ENCODE measurements at regions not wholly inside any gene's neighbourhood (a gene's known extent, or its start where the extent isn't known, plus 50 kb on each side); places are given as distances from the start of the nearest gene placed in this dataset.

DNA sequence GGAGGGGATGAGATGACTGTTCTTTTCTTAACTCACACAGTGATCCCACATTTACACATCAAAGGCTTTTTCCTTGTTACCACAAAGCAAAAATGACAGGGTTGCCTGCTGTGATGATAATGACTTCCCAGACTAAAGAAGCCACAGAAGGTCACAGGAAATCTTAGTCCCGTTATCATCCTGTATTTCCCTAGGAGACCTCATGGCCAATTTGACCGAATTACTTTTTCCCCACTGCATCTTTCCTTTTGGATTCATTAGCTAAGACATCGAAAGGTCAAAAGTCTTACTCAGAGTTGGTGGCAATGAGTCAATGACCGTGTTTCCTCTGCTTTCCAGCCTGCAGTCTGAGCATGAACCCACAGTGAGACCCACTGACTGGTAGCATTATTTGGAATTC, 130.1 kb upstream of the INHBA start:
- DNase-seq (ENCODE audit: low spot score): peak; percentile 34

DNA sequence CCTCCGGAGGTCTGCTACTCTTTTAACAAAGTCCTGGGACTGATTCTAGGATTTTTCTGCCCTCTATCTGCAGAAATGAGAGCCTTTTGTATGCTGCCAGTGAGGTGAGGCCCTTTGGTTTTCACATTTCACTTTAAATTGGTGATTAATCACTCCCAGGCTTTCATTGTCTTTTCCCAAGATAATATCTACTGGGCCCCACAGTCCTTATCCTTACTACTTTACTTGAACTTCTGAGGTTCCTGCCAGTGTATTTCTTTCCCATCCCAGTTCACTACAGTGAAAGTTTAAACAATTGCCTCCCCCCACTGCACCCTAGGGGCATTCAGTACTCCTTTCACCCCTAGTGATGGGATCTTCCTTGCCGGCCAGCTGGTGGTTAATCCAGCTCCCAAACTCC, 127.4 kb upstream of the INHBA start:
- DNase-seq (ENCODE audit: low spot score): no peak

DNA sequence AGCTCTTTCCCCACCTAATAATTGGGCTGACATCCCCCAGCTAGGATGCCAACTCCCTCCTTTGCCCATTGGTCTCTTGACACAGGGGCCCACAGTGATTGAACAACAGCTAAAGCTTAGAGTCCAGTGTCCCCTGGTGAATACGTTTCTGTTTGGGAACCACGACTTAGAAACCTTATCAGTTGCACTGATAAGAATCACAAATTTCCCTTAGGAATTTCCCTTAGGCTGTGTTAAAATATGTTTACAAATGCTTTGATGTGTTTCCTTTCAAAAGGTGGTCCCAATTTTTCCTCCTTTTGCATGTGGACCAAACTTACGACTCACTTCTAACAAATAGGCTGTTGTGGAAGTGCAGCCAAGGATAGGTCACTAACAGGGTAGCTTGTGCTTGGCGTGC, 126.0 kb upstream of the INHBA start:
- no peak for DNase-seq (ENCODE audit: low spot score)

DNA sequence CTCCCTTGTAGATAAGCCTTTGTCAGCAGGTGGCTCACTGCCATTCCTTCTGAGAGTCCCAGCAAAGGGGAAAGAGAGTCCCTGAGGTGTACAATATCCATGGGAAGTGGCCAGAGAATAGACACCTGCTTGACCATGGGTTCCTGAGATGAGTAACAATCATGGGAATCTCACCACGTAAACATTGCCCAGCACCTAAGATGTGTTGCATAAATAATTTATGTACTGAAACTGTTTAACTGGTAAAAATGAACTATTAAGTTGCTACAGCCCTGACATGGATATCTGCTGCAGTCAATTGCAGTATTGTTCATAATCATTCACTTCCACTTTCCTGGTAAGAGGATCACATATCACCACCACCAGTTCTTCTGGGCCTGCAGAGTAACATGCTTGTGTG, 123.8 kb upstream of the INHBA start:
- DNase-seq (ENCODE audit: low spot score): no peak

DNA sequence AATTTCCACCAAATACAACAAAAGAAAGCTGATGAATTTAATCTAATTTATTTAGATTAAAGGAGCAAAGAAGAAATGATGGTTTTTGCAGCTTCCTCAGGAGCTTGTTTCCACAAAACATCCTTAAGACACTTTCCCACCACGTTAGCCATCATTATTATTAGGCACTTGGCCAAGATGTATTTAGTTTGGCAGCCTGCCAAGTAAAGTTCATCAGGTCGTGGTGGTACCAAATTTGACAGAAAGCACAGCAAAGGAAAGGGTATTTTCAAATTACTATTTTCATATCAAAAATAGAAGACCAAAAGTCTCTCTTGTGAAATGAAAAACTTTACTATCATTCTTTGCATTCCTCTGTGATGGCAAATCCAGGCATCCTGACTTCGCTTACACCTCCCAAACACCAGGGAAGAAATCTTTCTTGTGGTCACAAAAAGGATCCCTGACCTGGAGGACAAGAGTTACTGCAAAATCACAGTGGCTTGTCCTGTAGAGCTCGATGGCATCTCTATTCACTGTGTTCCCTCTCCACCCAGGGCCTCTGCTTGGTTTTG, 123.1 kb upstream of the INHBA start:
- no peak for DNase-seq (ENCODE audit: low spot score)

DNA sequence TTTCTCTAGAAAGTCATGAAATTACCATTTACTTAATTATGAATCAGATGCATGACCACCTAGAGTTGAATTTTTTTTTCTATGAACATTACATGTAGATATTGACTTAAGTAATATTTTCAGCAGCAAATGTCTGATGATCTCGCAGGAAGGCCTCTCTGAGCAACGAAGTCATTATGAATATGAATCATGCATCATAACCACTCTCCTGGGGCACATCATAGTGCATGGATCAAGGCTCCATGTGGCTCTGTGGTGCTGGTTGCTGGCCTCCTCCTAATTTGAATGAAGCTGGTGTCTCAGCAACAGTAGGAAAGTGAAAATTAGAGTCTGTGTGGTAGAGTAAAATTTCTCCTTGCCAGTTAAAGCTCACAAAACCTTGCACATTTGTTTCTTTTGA, 121.4 kb upstream of the INHBA start:
- DNase-seq (ENCODE audit: low spot score): no peak

DNA sequence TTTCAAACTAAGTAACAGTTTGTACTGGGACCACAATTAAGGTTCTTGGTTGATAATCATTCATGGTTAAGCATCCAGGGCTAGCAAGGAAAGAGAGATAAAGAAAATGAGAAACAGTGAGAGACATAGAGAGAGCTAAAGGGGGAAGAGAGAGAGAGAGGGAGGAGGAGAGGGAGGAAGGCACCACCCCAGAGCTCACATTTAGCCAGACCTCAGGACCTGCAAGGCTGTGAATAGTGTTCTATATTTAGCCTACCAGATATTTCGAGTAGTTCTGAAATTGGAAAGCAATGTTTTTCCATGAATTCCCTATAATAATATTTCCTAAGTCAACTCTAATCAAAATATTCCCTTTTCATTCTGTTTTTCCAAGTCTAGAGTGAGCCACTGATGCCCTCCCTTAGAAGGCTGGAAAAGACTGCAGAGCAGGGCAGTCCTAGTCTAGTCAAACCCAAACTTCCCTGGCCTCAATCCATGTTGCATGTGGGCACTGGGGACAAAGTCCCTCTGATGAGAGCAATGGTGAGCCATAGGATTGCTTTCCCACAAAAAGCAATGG, 119.4 kb upstream of the INHBA start:
- DNase-seq (ENCODE audit: low spot score): no peak

DNA sequence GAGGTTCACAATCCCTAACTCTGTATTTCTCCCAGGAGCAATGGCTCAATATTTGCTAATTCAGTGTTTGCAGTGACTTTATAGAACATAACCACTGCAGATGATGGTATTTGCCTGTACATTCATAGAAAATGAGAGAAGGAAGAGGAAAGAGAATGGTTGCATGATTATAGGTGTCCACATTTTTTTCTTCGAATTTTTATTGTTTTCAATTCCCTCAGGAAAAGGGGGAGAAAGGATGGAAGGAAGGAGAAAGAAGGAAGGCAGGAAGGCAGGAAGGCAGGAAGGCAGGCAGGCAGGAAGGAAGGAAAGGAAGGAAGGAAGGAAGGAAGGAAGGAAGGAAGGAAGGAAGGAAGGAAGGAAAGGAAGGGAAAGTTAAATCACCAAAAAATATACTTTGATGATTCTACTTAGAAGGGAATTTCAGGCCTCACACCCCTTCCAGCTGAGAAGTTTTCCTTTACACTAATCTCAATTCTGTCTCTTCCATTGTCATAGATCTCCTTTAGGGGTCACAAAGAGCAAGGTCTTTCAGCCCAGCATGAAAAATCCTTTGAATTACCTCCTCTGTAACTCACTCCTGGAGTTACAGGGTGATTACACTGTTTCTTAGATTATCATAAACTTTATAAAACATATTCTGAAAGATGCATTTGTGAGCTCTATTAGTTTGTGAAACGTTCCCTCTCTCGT, 118.8 kb upstream of the INHBA start:
- DNase-seq (ENCODE audit: low spot score): no peak

DNA sequence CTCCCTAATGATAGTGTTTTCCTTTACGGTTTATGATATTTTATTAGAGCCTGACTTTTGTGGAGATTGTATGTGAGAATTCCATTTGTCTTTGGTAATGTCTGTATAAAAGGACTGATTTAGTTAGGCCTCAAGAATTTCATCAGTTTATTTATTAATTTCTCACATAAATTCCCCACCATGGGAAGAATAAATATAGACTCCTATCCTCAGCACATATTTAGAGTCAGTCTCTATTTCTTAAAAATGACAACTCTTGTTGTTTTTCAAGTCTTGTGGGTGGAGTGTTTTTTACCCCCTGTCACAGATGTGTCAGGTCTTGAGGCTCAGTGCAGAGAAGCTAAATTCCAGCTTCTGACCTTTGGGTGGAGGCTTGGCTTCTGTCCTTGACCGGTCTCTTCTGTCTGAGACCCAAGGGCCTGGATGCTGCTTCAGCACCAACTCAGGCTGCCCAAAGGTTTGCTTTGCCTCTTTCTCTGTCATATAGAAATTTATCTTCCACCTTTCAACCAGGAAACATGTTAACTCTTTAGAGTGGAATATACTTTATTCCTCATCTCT, 117.3 kb upstream of the INHBA start:
- DNase-seq (ENCODE audit: low spot score): no peak

DNA sequence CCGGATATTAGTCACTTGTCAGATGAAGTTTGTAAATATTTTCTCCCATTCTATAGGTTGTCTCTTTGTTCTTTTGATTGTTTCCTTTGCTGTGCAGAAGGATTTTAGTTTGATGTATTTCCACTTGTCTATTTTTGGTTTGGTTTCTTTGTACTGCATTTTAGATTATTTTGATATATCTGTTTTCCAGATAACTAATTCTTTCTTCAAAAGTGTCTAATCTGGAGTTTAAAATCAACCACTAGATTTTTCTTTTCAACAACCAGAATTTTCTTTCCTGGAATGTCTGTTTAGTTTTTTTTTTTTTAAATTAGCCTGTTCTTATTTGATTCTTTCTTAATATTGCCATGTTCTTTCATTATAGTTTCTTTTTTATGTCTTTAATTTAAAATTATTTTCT, 116.8 kb upstream of the INHBA start:
- no peak for DNase-seq (ENCODE audit: low spot score)

DNA sequence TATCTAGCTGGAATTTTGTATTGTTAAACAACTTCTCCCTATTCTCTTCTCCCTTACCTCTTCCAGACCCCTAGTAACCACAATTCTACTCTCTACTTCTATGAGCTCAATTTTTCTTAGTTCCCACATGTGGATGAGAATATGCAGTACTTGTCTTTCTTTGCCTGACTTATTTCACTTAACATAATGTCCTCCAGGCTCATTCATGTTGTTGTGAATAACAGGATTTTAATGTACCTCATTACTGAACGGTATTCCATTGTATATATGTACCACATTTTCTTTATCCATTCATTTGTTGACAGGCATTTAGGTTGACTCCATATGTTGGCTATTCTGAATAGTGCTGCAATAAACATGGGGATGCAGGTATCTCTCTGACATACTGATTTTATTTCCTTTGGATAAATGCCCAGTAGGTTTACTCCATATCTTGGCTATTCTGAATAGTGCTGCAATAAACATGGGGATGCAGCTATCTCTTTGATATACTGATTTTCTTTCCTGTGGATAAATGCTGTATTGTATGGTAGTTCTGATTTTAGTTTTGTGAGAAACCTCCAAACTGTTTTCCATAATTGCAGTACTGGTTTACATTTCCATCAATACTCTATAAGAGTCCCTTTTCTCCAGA, 116.0 kb upstream of the INHBA start:
- DNase-seq (ENCODE audit: low spot score): no peak

DNA sequence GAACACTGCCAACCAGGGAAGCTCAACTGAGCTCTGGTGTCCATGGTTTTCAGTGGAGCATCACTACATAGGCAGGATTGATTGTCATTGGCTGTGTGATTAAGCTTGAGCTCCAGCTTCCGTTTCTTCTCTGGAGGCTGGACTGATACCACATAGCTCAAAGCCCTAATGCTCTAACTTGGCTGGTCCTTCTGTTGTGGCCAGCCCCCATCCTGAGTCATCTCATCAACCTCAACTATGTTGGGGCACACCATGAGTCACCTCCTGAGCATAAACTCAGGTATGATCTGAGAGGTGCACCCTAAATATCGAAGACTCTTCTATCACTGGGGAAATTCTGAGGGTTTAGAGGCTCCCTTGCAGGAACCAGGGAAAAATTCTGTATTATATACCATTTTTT, 114.5 kb upstream of the INHBA start:
- DNase-seq (ENCODE audit: low spot score): no peak

DNA sequence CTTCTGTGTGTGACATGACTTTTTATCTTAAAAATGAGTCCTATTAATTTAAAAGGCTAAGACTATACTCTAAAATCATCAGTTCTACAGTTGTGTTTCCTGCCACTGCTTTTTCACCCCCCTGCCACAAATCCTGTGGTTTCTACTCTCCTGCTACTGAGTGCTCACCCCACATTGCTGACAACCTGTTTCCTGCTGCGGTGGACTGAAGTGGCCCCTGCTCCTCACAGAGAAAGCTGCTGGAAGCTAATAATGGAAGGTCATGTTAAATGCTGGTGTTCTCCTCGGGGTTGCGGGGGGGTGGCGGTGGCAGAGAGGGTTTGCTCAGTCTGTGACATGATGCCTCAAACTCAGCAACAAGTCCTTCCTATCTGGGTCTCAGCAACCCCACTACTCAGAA, 113.2 kb upstream of the INHBA start:
- DNase-seq (ENCODE audit: low spot score): no peak

DNA sequence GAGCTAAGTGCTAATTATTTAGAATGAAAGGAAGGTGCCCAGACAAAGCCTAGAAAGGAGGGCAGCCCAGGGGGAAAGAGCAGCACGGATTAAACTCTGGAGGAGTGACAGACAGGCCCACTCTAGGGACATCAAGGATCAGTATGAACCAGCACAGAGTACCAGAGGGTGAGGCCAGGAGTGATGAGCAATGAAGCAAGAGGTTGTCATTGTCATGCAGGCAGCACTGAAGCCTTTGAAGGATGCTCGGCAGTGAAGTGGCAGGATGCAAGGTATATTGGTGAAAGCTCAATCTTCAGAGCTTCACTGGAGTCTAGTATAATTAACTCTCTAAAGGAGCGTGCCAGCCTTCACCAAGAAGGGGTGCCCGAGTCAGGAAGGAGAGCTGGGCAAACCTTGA, 112.0 kb upstream of the INHBA start:
- DNase-seq (ENCODE audit: low spot score): no peak

DNA sequence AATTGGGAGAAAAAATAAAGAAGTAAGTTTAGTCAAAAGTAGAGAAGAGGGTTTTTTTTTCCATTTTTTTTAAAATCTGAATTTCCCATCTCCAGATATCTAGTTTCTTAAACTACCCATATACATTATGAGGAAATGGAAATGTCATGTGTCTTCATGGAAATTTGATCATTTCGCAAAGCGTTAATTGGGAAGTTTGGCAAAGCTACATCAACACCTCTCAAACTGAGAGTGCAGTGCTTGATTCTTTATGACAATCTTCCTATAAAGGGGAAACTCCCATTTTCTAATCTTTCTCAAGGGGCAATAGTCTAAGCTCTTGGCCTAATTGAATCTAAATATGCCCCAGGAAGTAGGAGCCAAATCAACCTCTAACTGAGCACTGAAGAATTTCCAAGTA, 110.4 kb upstream of the INHBA start:
- no peak for DNase-seq (ENCODE audit: low spot score)

DNA sequence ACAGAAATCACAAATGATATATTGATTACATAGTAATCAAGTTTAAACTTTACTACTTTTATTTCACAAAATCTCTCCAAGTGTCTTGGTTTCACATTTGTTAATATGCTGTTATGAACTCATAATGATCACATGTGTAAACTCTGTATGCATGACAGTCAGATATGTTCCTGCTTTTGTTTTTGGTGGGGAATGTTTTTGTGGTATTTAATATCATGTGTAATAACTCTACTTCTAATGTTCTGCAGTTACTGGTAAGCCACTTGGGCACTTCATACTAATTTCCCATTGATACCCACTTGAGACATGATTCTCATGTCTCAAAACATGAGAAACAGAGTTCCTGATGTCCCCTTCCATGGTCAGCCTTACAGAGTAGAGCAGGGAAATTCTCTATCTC, 109.1 kb upstream of the INHBA start:
- DNase-seq (ENCODE audit: low spot score): no peak

DNA sequence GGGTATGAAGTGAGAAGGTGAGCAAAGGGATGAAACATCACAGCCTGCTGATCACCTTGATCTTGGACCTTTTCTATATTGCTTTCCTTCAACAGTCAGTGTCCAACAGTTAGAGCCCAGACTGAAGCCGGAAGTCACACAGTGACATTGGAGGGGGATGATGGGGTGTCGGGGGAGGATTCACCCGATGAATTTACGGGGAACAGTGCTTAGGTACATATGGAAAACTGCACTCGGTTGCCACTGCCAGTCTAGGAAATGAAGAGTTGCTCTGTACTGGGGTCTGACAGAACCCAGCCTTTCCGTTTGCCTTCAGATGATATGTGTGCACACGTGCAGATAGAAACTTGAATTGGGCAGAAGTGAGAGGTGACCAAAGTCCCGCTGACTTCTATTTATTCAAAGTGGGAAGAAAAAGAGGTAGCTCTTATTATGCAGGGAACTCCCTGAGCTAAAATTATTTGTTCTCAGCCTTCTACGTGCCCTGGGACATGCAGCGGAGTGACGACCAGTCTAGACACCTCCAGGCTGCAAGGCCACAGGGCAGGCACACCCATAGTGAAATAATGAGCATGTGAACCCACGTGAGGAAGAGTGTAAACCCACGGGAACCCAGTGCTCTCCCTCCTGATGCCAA, 107.2 kb upstream of the INHBA start:
- no peak for DNase-seq (ENCODE audit: low spot score)

DNA sequence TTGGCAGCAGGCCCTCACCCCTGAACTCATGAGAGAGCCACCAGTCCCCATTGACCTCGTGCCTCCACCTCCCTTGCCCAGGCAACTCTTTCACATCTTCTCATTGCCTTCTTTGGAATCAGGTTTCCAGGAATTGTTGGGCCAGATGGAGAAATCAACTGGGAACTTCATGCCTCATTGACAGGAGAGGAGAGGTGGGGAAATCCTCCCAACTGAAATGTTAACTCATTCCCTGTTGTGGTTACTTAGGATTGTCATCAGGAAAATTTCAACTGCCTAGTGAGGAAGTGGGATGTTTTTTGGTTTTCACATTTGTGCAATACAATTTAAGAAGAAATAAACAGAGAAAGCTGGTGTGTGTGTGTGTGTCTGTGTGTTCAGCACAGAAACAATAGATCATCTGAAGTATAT, 106.6 kb upstream of the INHBA start:
- no peak for DNase-seq (ENCODE audit: low spot score)

DNA sequence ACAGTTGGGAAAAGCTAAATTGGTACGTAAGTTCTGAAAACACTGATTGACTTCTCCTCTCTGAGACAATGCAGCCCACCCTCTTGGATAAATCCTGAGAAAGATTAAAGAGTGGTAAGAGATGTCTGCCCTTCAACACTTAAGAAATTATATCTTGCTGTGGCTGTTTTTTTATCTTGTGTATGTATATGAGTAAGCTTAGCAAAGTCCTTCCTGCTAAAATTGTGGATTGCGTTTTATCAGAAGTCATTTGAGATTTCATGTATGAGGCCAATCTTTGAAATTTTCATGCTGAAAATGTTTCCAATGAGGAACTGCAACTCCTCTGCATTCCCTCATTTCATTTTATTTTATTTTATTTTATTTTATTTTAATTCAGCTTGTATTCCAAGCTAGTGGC, 106.2 kb upstream of the INHBA start:
- DNase-seq (ENCODE audit: low spot score): no peak

DNA sequence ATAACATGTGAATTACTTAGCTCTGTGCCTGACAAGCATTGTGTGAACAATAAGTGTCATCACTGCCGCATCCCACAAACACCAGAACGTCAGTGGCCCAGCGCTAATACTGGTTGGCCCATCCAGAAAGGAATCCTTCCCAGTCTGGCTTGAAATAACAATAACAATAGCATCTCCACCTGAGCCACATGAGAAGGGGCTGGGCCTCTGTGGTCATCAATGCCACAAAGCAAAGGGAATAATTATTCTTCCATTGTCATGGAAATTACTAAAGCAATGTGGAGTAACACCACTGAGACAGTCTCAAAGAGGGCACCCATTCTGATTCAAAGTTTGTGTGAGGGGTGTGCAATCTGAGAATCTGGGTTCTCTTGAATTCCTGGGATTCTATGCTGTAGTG, 105.7 kb upstream of the INHBA start:
- no peak for DNase-seq (ENCODE audit: low spot score)

DNA sequence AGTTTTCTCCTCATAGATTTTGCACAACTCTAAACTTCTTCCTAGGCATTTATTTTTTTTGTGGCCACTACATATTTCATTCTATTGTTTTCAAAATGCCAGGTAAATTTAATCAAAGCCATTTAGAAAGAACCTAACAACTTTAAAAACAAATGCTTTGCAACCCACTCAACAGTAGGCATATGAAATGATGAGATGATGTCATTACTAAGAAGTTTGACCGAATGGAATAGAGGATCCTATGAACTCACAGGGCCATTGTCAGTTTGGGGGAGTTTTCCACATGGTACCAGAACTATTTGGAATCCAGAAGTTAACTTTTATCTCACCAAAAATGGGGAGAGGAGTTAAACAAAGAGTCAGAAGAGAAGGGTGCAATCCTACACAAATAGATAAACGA, 100.7 kb upstream of the INHBA start:
- DNase-seq (ENCODE audit: low spot score): no peak

DNA sequence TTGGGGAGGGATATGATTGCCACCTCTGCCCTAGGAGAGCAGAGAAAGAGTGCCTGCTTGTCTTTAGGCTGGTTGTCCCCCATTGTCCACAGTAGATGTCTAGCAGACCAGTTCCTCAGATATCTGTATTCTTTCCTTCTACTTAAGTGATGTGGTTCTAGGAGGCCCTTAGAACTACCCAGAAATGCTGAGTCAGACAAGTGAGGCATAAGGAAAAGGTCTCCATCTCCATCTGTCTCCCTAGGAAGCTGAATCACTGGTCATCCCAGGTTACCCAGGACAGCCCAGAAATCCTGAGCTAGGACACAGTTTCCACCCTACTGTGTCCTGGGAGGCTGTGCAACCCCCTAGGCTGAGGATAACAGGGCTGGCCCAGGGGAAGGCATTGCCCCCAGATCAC, 93.4 kb upstream of the INHBA start:
- DNase-seq (ENCODE audit: low spot score): no peak

DNA sequence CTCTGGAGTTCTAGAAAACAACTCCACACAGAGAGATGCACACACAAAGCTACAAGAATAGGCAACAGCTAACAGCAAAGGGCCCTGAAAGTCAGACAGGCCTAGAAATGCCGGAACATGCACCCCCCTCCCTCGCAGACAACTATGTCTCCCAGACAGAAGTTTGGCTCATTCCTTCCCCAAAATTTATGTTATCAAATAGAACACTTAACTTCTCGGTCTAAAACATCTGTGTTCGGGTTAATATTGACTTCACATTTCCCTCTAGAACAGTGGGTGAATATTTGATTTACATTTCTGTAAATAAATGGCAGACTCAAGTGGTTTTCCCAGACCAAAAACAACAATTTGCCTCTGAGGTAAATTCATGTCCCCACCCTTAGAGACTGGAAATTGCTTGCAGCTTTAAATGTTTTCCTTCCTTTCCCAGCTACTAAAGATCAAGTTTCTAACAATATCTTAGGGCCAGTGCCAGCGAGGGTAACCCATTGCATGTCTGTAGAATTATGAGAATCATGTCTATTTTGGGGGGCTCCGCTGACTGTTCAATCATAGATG, 92.5 kb upstream of the INHBA start:
- DNase-seq (ENCODE audit: low spot score): no peak
